ENCODE measurements at regions not wholly inside any gene's neighbourhood (a gene's known extent, or its start where the extent isn't known, plus 50 kb on each side); places are given as distances from the start of the nearest gene placed in this dataset.

- Histone ChIP-seq H4K8ac (replicated peaks; ENCODE audit: insufficient read length, low read depth, low read length) (no peak overlapping the region), H3K23me2 (ENCODE audit: insufficient read length, low read depth, low read length, poor library complexity, severe bottlenecking) (no peaks in the 10 kb centered on the region), H4K91ac (ENCODE audit: insufficient read length, low read depth, low read length) (no peak overlapping the region), H2BK15ac (ENCODE audit: low read depth, low read length) (no peak overlapping the region), H3K4ac (ENCODE audit: low read depth, low read length) (no peak overlapping the region), H3K9me3 (ENCODE audit: control insufficient read depth, low read depth, low read length) (no peaks in the 10 kb centered on the region), H2BK20ac (ENCODE audit: low read depth, low read length, poor library complexity, severe bottlenecking) (no peak overlapping the region), H3K18ac (ENCODE audit: insufficient read length, low read depth, low read length) (no peak overlapping the region), H3K27me3 (ENCODE audit: insufficient read depth, low read length) (no peaks in the 10 kb centered on the region), H2BK5ac (ENCODE audit: insufficient read length, low read length) (no peak overlapping the region), H3K56ac (ENCODE audit: insufficient read length, low read depth, low read length) (no peak overlapping the region), H2AFZ (ENCODE audit: low read length) (no peak overlapping the region), H4K5ac (ENCODE audit: insufficient read length, low read depth, low read length) (no peak overlapping the region), H3K14ac (ENCODE audit: insufficient read depth, low read length) (no peak overlapping the region), H4K20me1 (ENCODE audit: control insufficient read depth, insufficient read depth, insufficient read length) (no peaks in the 10 kb centered on the region), H3K9ac (ENCODE audit: extremely low read depth, insufficient read length, low read length) (no peak overlapping the region), H3K23ac (ENCODE audit: insufficient read length, low read depth, low read length) (no peak overlapping the region), H3K4me1 (ENCODE audit: insufficient read depth, low read length) (no peaks in the 10 kb centered on the region), H3K79me1 (ENCODE audit: insufficient read depth, low read depth, low read length, poor library complexity, severe bottlenecking) (no peaks in the 10 kb centered on the region), H2BK120ac (ENCODE audit: low read depth, low read length, poor library complexity, severe bottlenecking) (no peak overlapping the region), H2BK12ac (ENCODE audit: insufficient read length, low read depth, low read length) (no peak overlapping the region), H3T11ph (ENCODE audit: low read length) (no peak overlapping the region), H3K79me2 (ENCODE audit: insufficient read depth, low read length) (no peaks in the 10 kb centered on the region), H3K27ac (ENCODE audit: insufficient read length, low read depth, low read length) (no peak overlapping the region), H2AK5ac (ENCODE audit: insufficient read length, low read length) (no peak overlapping the region), H3K4me2 (ENCODE audit: insufficient read depth, insufficient read length, low read length) (no peak overlapping the region)
- H3K27me3 Mint-ChIP-seq (ENCODE audit: low read depth): no peaks in the 10 kb centered on the region
- peaks cover under 1 to 5% (median 4%) of the 10 kb centered on the region in 3 experiments; a peak in 3 of 7 replicates for H3K36me3 Mint-ChIP-seq (ENCODE audit: insufficient read depth in 1 of 3, low read depth in 3 of 3)
- no peaks in the 10 kb centered on the region for H3K4me1 Mint-ChIP-seq
- no CpG with 5 or more reads among the region's 2 CpGs for WGBS (ENCODE audit: extremely low coverage, insufficient read length, low lambda C conversion rate)
- no peak overlapping the region for H3K27ac Mint-ChIP-seq
- peaks cover 4 to 9% of the 10 kb centered on the region in 2 experiments for H3K9me3 Mint-ChIP-seq
- no peak for TF ChIP-seq CTCF (conservative IDR thresholded peaks at IDR 0.05)
- DNase-seq: no peak
- no peak overlapping the region for H3K4me3 Mint-ChIP-seq
These were observed 584.8 kb downstream of the ETNK1 start for GRCh38 chr12:23209793-23210192.
